Heart left ventricle (tissue), 16 donors: ENCODE measurements at regions not wholly inside any gene's neighbourhood (a gene's known extent, or its start where the extent isn't known, plus 50 kb on each side); places are given as distances from the start of the nearest gene placed in this dataset.

Experiments
- ATAC-seq, 4 donors: fragments of 200-7000 bp; cut with Tn5 transposase; one replicate each; pipeline ENCODE4 v1.9.1; 2020 to 2022; ENCODE audit warnings: moderate library complexity in 4 of 4, mild to moderate bottlenecking in 3 of 4, moderate number of reproducible peaks in 1 of 4
- DNase-seq, 5 donors: peaks; one replicate each; pipeline ENCODE4 v3.0.0-alpha.2; 2020
- H3K27ac ChIP-seq, 12 donors: fragments of 200-600 bp; sonication (generic) in 4 of 12; one replicate each; pipeline versions ENCODE4 v1.5.0 to v1.8.0; 2016 to 2022; ENCODE audit warnings: mild to moderate bottlenecking in 2 of 12
- H3K27me3 ChIP-seq, 9 donors: fragments of 200-600 bp; sonication (generic) in 2 of 9; one replicate each; pipeline versions ENCODE4 v1.5.1 to v1.8.0; 2016 to 2022; ENCODE audit warnings: mild to moderate bottlenecking in 3 of 9
- H3K36me3 ChIP-seq, 9 donors: fragments of 200-600 bp; sonication (generic) in 2 of 9; one replicate each; pipeline versions ENCODE4 v1.5.0 to v1.8.0; 2018 to 2022; ENCODE audit warnings: mild to moderate bottlenecking in 2 of 9
- H3K4me1 ChIP-seq, 12 donors: fragments of 200-600 bp; sonication (generic) in 4 of 12; one replicate each; pipeline versions ENCODE4 v1.5.0 to v1.8.0; 2016 to 2022; ENCODE audit warnings: mild to moderate bottlenecking in 3 of 12
- H3K4me3 ChIP-seq, 12 donors: fragments of 200-600 bp; sonication (generic) in 4 of 12; one replicate each; pipeline versions ENCODE4 v1.5.0 to v1.8.0; 2017 to 2022; ENCODE audit warnings: mild to moderate bottlenecking in 9 of 12, moderate library complexity in 4 of 12
- H3K9me3 ChIP-seq, 12 donors: fragments of 200-600 bp; sonication (generic) in 4 of 12; one replicate each; pipeline versions ENCODE4 v1.5.0 to v1.8.0; 2016 to 2022; ENCODE audit warnings: mild to moderate bottlenecking in 1 of 12
- CTCF ChIP-seq, 12 donors: fragments of 200-600 bp; sonication (generic) in 4 of 12; IDR thresholded peaks; one replicate each; pipeline versions ENCODE4 v1.5.0 to v1.8.0; 2018 to 2022; ENCODE audit warnings: antibody characterized with exemption in 12 of 12, mild to moderate bottlenecking in 5 of 12
- POLR2A ChIP-seq, 2 donors: fragments of 450-650 bp; IDR thresholded peaks; one replicate each; pipeline ENCODE4 v1.6.1; 2017; ENCODE audit warnings: antibody characterized with exemption in 2 of 2, mild to moderate bottlenecking in 2 of 2, moderate library complexity in 2 of 2
- WGBS, 4 donors: extraction: QIAGEN DNeasy Blood & Tissue Kit in 2 of 4; methylation state at CpG; one replicate each; pipeline versions ENCODE4 v1.1.5 to v1.1.7; 2013 to 2018; 5-methylcytosine and 5-hydroxymethylcytosine counted together
- intact Hi-C, 10 donors: fragments of 100-400 bp; cut with DNase I; formaldehyde crosslinking; loops; one replicate each; pipeline versions ENCODE4 v1.11.1 to v1.14.2; 2022
- donor health status: ischemic (EF 13 %, LVEDD 7.1; RV severe dilation, severe dysfunction).
- donor health status: healthy with polysubstance abuse.
- donor health status: DM: no; HTN: yes; CAD: no.
- donor health status: DM: no; HTN: no; CAD: no.
- donor health status: ischemic (EF 25% LVEDD 6.9; RV normal size, moderate dysfunction).
- donor health status: ischemic (EF 25% LVEDD 5.7; RV mildly dilated, moderate dysfunction).
- donor health status: healthy.
- donor health status: DM: yes; HTN: yes; CAD: no.
- donor health status: ischemic (EF 35%, LVEDD 5.7; RV mildly dilated, moderate dysfunction).
- donor health status: nonischemic (EF 11% LVEDD 7.7; RV severe dilation, severe dysfunction).
- donor health status: DM: yes; HTN: yes; CAD: no.
- donor health status: PGD.
- donor health status: ischemic (EF 29% LVEDD 5.4; RV normal size, mild dysfunction).
- donor health status: nonischemic (EF 23%, LVEDD 6.1; RV moderate dilation, normal function).

GRCh38 chr12:24118668-24119067, 169.2 kb upstream of the SOX5 start:
- no peaks in the 10 kb centered on the region for H3K27me3 ChIP-seq
- 36 to 41% (median 38%) methylated on average over 1 of the region's 1 CpG for WGBS, 4 donors
- peak overlapping the region in 2 of 12 donors; percentile 9 to 18 for H3K27ac ChIP-seq
- no peaks in the 10 kb centered on the region for H3K36me3 ChIP-seq
- DNase-seq (no peak), ATAC-seq (peak in 1 of 4 donors; percentile 52)
- intact Hi-C loops: no loop called here
- H3K4me1 ChIP-seq: peaks cover 0 to 5% (median 0%) of the 10 kb centered on the region in 12 donors
- H3K9me3 ChIP-seq: peaks cover 0 to 8% (median 0%) of the 10 kb centered on the region in 12 donors
- TF ChIP-seq CTCF (IDR thresholded peaks at IDR 0.05) (no peak), POLR2A (IDR thresholded peaks at IDR 0.05) (no peak)
- H3K4me3 ChIP-seq: no peak overlapping the region

GRCh38 chr12:24116548-24116947, 167.1 kb upstream of the SOX5 start:
- peaks cover 0 to 5% (median 0%) of the 10 kb centered on the region in 12 donors for H3K4me1 ChIP-seq

GRCh38 chr12:24113701-24114100, 164.2 kb upstream of the SOX5 start:
- DNase-seq (no peak), ATAC-seq (no peak)
- TF ChIP-seq CTCF (IDR thresholded peaks at IDR 0.05) (no peak), POLR2A (IDR thresholded peaks at IDR 0.05) (no peak)
- H3K9me3 ChIP-seq: no peaks in the 10 kb centered on the region
- no peak overlapping the region for H3K4me3 ChIP-seq
- H3K4me1 ChIP-seq: peaks cover 0 to 5% (median 0%) of the 10 kb centered on the region in 12 donors
- H3K27ac ChIP-seq: no peak overlapping the region
- intact Hi-C loops: no loop called here
- WGBS, 4 donors: 68 to 77% (median 74%) methylated on average over 2 of the region's 2 CpGs
- no peaks in the 10 kb centered on the region for H3K36me3 ChIP-seq
- no peaks in the 10 kb centered on the region for H3K27me3 ChIP-seq

More at GRCh38 chr12:24116548-24116947, 167.1 kb upstream of the SOX5 start:
- DNase-seq: no peak
- intact Hi-C loops: no loop called here
- ATAC-seq: no peak
- Histone ChIP-seq H3K27ac (no peak overlapping the region), H3K4me3 (no peak overlapping the region), H3K27me3 (no peaks in the 10 kb centered on the region), H3K36me3 (no peaks in the 10 kb centered on the region), H3K9me3 (peaks cover 0 to 8% (median 0%) of the 10 kb centered on the region in 12 donors)
- TF ChIP-seq POLR2A (IDR thresholded peaks at IDR 0.05) (no peak), CTCF (IDR thresholded peaks at IDR 0.05) (no peak)
- 3 to 56% (median 47%) methylated on average over 1 of the region's 1 CpG for WGBS, 4 donors

- intact Hi-C loops: no loop called here
- Histone ChIP-seq H3K9me3 (no peaks in the 10 kb centered on the region), H3K27ac (no peak overlapping the region), H3K27me3 (no peaks in the 10 kb centered on the region), H3K4me3 (no peak overlapping the region), H3K36me3 (no peaks in the 10 kb centered on the region), H3K4me1 (no peaks in the 10 kb centered on the region)
- TF ChIP-seq CTCF (IDR thresholded peaks at IDR 0.05) (no peak), POLR2A (IDR thresholded peaks at IDR 0.05) (no peak)
- ATAC-seq (no peak), DNase-seq (no peak)
- WGBS, 4 donors: 63 to 74% (median 65%) methylated on average over 2 of the region's 2 CpGs
Measured at GRCh38 chr12:24111616-24112015, 162.1 kb upstream of the SOX5 start.
